ENCODE measurements at regions not wholly inside any gene's neighbourhood (a gene's known extent, or its start where the extent isn't known, plus 50 kb on each side); places are given as distances from the start of the nearest gene placed in this dataset.

DNA sequence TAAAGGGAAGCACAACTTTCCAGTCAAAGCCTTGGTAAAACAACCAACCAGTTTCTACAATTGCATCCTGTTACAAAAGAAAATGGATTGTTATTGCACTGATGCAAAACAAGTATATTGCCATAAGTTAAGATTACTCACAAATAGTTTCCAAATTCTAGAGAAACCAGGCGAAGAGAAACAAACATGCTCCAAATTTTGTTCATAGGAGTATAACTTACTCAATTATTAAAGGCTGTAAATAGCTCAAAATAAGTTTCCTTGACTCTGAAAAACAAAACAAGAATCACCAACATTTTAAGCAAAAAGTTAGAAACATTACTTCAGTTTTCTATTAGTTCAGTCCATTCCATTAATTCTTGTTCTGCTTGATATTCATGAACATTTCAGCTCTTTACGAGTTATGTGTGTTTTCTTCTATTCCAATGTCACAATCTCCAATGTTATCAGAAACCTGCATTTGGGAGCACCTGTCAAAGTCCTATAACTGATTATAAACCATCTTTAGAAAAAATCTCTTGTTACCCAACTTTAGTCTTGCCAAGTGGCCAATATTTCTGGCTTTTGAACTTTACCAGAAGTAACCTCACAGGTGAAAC, 137.9 kb upstream of the THBS2 start:
- TF ChIP-seq, protein P1, sequence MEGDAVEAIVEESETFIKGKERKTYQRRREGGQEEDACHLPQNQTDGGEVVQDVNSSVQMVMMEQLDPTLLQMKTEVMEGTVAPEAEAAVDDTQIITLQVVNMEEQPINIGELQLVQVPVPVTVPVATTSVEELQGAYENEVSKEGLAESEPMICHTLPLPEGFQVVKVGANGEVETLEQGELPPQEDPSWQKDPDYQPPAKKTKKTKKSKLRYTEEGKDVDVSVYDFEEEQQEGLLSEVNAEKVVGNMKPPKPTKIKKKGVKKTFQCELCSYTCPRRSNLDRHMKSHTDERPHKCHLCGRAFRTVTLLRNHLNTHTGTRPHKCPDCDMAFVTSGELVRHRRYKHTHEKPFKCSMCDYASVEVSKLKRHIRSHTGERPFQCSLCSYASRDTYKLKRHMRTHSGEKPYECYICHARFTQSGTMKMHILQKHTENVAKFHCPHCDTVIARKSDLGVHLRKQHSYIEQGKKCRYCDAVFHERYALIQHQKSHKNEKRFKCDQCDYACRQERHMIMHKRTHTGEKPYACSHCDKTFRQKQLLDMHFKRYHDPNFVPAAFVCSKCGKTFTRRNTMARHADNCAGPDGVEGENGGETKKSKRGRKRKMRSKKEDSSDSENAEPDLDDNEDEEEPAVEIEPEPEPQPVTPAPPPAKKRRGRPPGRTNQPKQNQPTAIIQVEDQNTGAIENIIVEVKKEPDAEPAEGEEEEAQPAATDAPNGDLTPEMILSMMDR (IDR thresholded peaks at IDR 0.05): no peak
- no peak for TF ChIP-seq POLR2A (IDR thresholded peaks at IDR 0.05)
- no peak for TF ChIP-seq EP300 (IDR thresholded peaks at IDR 0.05)
